ENCODE measurements at regions not wholly inside any gene's neighbourhood (a gene's known extent, or its start where the extent isn't known, plus 50 kb on each side); places are given as distances from the start of the nearest gene placed in this dataset.

DNA sequence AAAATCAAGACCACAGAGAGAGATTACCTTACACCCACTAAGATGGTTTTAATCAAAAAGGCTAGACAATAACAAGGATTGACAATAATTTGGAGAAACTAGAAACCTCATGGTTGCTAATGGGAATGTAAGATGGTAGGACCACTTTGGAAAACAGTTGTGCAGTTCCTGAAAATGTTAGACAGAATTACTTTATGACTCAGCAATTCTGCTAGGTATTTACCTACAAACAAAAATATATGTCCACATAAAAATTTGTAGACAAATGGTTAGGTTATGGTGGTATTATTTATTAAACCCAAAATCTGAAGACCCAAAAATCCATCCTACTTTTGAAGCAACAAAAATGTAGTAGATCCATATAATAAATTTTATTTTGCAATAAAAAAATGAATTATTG, 1027.0 kb upstream of the ADGRL3 start:
- Mint-ChIP-seq H3K4me3 (no peak overlapping the region), H3K4me1 (ENCODE audit: low read depth in 2 of 2) (no peaks in the 10 kb centered on the region), H3K27ac (no peak overlapping the region), H3K27me3 (no peaks in the 10 kb centered on the region), H3K9me3 (peaks cover 8 to 22% of the 10 kb centered on the region in 2 donors), H3K36me3 (ENCODE audit: insufficient read depth) (peaks cover 3% of the 10 kb centered on the region)
- ATAC-seq (replicated peaks) (no peak), DNase-seq (no peak)

DNA sequence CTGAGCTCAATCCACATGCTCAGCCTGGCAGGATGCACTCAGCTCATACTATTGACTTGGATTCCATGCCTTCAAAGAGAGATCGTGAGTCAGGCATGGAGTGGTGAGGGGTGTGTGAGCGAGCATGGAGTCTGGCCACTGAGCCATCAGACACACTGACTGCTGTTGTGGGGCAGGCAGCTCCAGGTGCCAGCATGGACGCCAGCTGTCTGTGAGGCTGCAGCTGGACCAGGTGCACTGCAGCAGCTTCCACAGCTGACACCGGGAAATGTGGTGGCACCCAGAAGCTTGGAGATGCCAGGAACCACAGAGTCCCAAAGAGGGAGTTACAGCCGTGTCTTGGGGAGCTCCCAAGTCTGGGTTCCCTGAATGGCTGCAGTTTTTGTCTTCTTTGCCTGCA, 1026.4 kb upstream of the ADGRL3 start:
- H3K9me3 Mint-ChIP-seq = peaks cover 8 to 22% of the 10 kb centered on the region in 2 donors
- no peaks in the 10 kb centered on the region for H3K4me1 Mint-ChIP-seq (ENCODE audit: low read depth in 2 of 2)
- no peak for DNase-seq
- no peak for ATAC-seq (replicated peaks)
- no peak overlapping the region for H3K27ac Mint-ChIP-seq
- H3K27me3 Mint-ChIP-seq = no peaks in the 10 kb centered on the region
- no peak overlapping the region for H3K4me3 Mint-ChIP-seq
- peaks cover 3% of the 10 kb centered on the region for H3K36me3 Mint-ChIP-seq (ENCODE audit: insufficient read depth)

DNA sequence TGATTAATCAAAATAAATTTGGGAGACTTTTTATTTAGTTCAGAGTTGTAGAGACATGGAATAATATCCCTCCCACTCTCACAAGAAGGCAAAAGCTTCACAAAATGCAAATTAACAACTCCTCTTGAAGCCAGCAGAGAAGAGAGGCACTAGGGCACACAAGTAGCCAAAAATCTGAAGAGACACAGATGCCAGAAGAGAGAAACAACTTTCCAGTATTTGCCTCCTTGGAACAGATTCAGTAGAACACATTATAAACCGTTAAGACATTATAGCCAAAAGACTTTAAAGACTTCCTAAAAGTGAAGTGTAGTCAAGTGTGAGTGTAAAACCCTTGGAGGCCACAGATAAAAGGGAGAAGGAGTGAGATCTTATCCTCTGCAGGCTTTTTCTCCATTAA, 1024.9 kb upstream of the ADGRL3 start:
- Mint-ChIP-seq H3K9me3 (peaks cover 8 to 22% of the 10 kb centered on the region in 2 donors), H3K36me3 (ENCODE audit: insufficient read depth) (peaks cover 3% of the 10 kb centered on the region), H3K27ac (no peak overlapping the region)

DNA sequence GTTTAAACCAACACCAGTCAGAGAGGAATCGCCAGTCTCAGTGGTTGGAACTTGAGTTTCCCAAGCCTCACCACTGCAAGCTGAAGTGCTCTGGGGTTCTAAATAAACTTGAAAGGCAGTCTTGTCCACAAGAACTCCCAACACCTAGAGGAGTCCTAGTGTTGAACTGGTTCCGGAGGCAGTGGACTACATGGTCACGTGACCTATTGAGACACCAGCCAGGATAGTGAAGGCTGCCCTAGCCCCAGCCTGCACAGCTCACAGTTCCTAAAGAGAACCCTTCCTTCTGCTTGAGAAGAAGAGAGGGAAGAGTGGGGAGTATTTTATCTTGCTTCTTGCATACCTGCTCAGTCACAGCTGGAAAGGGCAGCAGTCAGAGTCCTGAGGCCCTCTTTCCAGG, 1012.7 kb upstream of the ADGRL3 start:
- H3K4me1 Mint-ChIP-seq (ENCODE audit: low read depth in 2 of 2) = no peaks in the 10 kb centered on the region
- H3K27me3 Mint-ChIP-seq = no peaks in the 10 kb centered on the region
- H3K27ac Mint-ChIP-seq = no peak overlapping the region
- DNase-seq = no peak
- H3K9me3 Mint-ChIP-seq = peaks cover 6 to 28% of the 10 kb centered on the region in 2 donors
- H3K4me3 Mint-ChIP-seq = no peak overlapping the region
- ATAC-seq (replicated peaks) = no peak
- no peaks in the 10 kb centered on the region for H3K36me3 Mint-ChIP-seq (ENCODE audit: insufficient read depth)

More for the DNA sequence above, 1024.9 kb upstream of the ADGRL3 start:
- Mint-ChIP-seq H3K27me3 (no peaks in the 10 kb centered on the region), H3K4me3 (no peak overlapping the region), H3K4me1 (ENCODE audit: low read depth in 2 of 2) (no peaks in the 10 kb centered on the region)
- ATAC-seq (replicated peaks) (no peak), DNase-seq (no peak)

DNA sequence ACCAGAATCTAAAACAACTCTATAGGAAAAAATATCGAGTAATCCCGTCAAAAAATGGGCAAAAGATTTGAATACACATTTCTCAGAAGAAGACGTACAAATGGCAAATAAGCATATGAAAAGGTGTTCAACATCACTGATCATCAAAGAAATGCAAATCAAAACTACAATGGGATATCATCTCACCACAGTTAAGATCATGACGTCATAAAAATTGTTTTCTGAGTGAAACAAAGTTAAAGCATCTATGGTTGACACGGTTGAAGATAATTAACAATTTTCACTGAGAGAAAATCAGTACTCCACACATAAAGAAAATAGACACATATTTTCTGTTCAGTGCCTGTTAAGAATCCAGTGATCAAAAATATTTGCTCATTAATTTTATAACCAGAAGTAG, 1010.8 kb upstream of the ADGRL3 start:
- H3K4me1 Mint-ChIP-seq (ENCODE audit: low read depth in 2 of 2) = no peaks in the 10 kb centered on the region
- H3K27ac Mint-ChIP-seq = no peak overlapping the region
- no peaks in the 10 kb centered on the region for H3K27me3 Mint-ChIP-seq
- no peaks in the 10 kb centered on the region for H3K36me3 Mint-ChIP-seq (ENCODE audit: insufficient read depth)
- no peak overlapping the region for H3K4me3 Mint-ChIP-seq
- ATAC-seq (replicated peaks) (no peak), DNase-seq (no peak)
- H3K9me3 Mint-ChIP-seq = peaks cover 4 to 22% of the 10 kb centered on the region in 2 donors

DNA sequence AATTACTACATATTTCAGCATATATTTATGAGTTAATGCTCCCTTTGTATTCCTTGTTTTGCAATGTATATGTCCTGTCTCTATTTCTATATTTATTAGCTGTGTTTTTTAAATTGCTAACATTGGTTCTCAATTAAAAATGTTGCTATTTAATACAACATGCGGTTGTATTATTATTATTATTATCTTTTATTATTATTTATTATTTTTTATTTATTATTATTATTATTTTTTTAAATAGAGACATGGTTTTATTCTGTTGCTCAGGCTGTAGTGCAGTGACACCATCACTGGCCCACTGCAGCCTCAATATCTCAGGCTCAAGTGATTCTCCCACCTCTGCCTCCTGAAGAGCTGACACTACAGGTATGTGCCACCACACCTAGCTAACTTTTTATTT, 1005.9 kb upstream of the ADGRL3 start:
- Mint-ChIP-seq H3K9me3 (peaks cover 0 to 12% of the 10 kb centered on the region in 2 donors), H3K4me3 (no peak overlapping the region), H3K4me1 (ENCODE audit: low read depth in 2 of 2) (no peaks in the 10 kb centered on the region), H3K36me3 (ENCODE audit: insufficient read depth) (no peaks in the 10 kb centered on the region), H3K27me3 (no peaks in the 10 kb centered on the region), H3K27ac (no peak overlapping the region)
- DNase-seq (no peak), ATAC-seq (replicated peaks) (no peak)

DNA sequence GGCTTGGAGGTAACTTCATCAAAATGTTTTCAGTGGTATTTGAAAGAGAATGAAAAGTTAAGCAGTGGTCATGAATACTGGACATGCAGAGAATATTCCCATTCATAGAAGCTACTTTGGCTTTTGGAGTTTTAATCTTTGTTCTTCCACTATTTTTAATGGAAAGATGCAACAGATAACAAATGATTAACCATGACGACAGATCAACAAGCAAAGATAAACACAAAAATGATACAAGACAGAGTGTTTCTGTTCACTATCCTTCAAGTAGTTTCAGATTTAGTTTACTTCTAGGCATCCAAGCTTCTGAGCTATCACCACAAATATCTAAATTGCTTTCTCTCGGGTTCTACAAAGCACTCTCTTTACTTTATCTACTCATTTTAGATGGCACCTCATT, 1004.9 kb upstream of the ADGRL3 start:
- H3K4me1 Mint-ChIP-seq (ENCODE audit: low read depth in 2 of 2) = no peaks in the 10 kb centered on the region
- H3K27ac Mint-ChIP-seq = no peak overlapping the region
- DNase-seq (no peak), ATAC-seq (replicated peaks) (no peak)
- no peak overlapping the region for H3K4me3 Mint-ChIP-seq
- H3K9me3 Mint-ChIP-seq = peaks cover 0 to 11% of the 10 kb centered on the region in 2 donors
- no peaks in the 10 kb centered on the region for H3K36me3 Mint-ChIP-seq (ENCODE audit: insufficient read depth)
- no peaks in the 10 kb centered on the region for H3K27me3 Mint-ChIP-seq

DNA sequence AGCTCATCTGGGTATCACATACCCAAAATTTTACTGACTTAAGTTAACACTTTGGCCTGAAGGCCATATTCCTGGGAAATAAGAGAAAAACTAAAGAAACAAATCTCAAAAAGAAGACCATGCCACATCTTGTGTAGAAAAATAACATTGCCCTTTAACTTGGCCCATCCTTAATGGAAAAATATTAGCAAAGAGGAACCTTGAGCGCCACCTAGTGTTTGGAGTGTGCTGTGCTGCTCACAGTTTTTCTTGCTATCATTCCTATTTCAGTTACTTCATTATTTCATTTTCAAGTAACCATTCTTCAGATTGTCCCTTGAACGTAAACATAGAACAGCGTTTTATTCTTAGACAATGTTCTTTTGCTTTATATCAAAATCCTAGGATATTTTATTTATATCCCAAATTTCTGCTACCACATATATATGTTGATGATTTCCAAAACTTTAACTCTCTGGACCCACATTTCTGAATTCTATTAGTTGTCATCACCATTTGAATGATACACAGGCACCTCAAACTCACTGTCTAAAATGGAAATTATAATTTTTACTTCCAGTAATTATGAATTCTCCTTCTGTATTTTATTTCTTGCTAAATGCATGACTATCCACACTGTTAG, 999.0 kb upstream of the ADGRL3 start:
- Mint-ChIP-seq H3K27ac (no peak overlapping the region), H3K27me3 (no peaks in the 10 kb centered on the region), H3K4me1 (ENCODE audit: low read depth in 2 of 2) (no peaks in the 10 kb centered on the region), H3K36me3 (ENCODE audit: insufficient read depth) (no peaks in the 10 kb centered on the region), H3K9me3 (peaks cover 3 to 7% of the 10 kb centered on the region in 2 donors), H3K4me3 (no peak overlapping the region)
- no peak for ATAC-seq (replicated peaks)
- DNase-seq = no peak

DNA sequence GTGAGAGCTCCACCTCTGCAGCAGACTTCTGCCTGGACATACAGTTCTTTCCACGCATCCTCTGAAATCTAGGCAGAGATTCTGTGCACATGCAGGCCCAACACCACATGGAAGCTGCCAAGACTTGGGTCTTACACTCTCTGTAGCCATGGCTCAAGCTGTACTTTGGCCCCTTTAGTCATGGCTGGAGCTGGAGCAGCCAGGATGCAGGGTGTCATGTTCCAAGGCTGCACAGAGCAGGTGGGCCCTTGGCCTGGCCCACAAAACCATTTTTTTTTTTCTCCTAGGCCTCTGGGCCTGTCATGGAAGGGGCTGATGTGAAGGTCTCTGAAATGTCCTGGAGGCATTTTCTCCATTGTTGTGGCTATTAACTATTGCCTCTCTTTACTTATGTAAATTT, 990.5 kb upstream of the ADGRL3 start:
- no peaks in the 10 kb centered on the region for H3K36me3 Mint-ChIP-seq (ENCODE audit: insufficient read depth)
- peaks cover 14 to 17% of the 10 kb centered on the region in 2 donors for H3K9me3 Mint-ChIP-seq
- no peak overlapping the region for H3K27ac Mint-ChIP-seq
- ATAC-seq (replicated peaks) (no peak), DNase-seq (no peak)
- H3K27me3 Mint-ChIP-seq = no peaks in the 10 kb centered on the region
- no peaks in the 10 kb centered on the region for H3K4me1 Mint-ChIP-seq (ENCODE audit: low read depth in 2 of 2)
- H3K4me3 Mint-ChIP-seq = no peak overlapping the region

DNA sequence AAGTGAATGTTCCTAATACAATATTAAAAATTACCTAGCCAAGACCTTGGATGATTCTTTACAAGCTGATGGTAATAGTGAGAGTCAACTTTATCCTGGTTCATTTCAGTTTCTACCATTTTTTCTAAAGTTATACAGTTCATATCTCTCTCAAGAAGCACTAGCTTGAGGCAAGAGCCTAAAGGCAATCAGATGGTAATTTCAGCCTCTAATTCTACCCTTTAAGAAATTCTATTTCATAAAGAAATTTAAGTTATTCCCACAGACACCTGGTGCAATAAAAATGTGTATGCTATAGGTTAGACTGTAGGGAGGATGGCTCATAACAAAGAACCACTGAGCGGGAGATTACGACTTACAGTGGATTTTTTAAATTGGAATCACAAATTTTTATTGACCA, 984.2 kb upstream of the ADGRL3 start:
- Mint-ChIP-seq H3K4me1 (ENCODE audit: low read depth in 2 of 2) (no peaks in the 10 kb centered on the region), H3K27ac (no peak overlapping the region), H3K4me3 (no peak overlapping the region), H3K27me3 (no peaks in the 10 kb centered on the region), H3K9me3 (peaks cover under 1 to 6% of the 10 kb centered on the region in 2 donors), H3K36me3 (ENCODE audit: insufficient read depth) (no peaks in the 10 kb centered on the region)
- ATAC-seq (replicated peaks) = no peak
- no peak for DNase-seq

DNA sequence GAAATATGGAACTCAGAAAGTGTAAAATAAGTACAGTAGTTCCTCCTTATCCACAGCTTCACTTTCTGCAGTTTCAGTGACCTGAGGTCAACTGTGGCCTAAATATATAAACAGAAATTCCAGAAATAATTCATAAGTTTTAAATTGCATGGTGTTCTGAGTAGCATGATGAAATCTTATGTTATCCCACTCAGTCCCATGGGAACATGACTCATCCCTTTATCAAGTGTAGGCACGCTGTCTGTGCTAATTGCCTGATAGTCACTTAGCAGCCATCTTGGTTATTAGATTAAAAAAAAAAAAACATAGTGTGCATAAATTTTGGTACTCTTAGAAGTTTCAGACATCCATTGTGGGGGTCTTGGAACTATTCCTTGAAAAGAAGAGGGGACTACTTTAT, 983.4 kb upstream of the ADGRL3 start:
- DNase-seq = no peak
- Mint-ChIP-seq H3K4me3 (no peak overlapping the region), H3K4me1 (ENCODE audit: low read depth in 2 of 2) (no peaks in the 10 kb centered on the region), H3K27ac (no peak overlapping the region), H3K36me3 (ENCODE audit: insufficient read depth) (no peaks in the 10 kb centered on the region), H3K9me3 (peaks cover 0 to 6% of the 10 kb centered on the region in 2 donors), H3K27me3 (no peaks in the 10 kb centered on the region)
- ATAC-seq (replicated peaks) = no peak

DNA sequence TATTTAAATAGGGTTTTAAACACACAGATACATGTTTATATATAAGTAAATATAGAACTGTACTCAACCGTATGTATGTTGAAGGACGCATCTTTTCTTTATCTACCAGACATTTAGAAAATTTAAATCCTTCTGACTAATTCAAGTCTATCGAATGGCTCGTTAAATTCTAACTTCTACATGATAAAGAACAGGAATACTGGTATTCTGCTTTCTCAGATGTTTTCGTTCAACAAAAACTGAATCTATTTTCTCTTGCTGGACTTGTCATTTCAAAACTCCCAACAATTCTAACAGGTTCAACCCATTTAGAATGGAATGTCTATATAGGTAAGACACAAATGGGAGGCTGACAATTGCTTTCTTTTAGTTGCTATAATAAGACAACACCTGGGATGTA, 978.3 kb upstream of the ADGRL3 start:
- DNase-seq (no peak), ATAC-seq (replicated peaks) (no peak)
- H3K9me3 Mint-ChIP-seq = peaks cover 8 to 9% of the 10 kb centered on the region in 2 donors
- no peak overlapping the region for H3K4me3 Mint-ChIP-seq
- H3K36me3 Mint-ChIP-seq (ENCODE audit: insufficient read depth) = no peaks in the 10 kb centered on the region
- no peaks in the 10 kb centered on the region for H3K4me1 Mint-ChIP-seq (ENCODE audit: low read depth in 2 of 2)
- H3K27me3 Mint-ChIP-seq = no peaks in the 10 kb centered on the region
- H3K27ac Mint-ChIP-seq = no peak overlapping the region

DNA sequence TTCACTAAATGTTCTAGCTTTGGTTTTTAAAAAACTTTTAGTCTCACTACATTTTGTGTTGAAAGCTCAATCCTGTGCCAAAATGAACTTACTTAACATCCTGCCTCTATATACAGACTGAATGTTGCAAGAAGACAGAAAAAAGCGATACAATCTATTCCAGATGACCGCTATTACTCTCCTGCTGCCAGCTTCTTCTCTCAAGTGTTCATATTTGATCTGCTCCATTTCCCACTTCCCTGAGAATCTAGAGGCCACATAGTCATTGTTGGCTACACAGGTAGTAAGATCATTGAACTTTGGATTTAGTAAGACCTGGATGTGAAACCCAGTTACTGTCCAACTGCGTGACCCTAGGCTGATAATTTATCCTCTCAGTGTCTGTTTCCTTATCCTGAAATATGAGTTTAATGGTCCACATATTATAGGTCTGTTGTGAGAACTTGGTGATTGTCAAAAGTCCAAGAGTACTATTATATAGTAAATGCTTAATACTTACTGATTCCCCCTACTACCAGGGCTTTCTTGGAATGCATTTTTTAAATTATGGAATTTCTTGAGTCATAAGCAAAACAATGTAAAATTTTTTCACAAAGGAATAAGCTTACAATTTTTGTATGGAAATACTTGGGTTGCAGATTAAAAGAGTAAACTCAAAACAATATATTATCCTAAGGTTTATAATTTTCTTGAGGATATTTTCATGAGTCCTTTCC, 976.8 kb upstream of the ADGRL3 start:
- Mint-ChIP-seq H3K27ac (no peak overlapping the region), H3K27me3 (no peaks in the 10 kb centered on the region), H3K36me3 (ENCODE audit: insufficient read depth) (no peaks in the 10 kb centered on the region), H3K4me3 (no peak overlapping the region), H3K4me1 (ENCODE audit: low read depth in 2 of 2) (no peaks in the 10 kb centered on the region), H3K9me3 (peaks cover 8 to 9% of the 10 kb centered on the region in 2 donors)
- no peak for ATAC-seq (replicated peaks)
- no peak for DNase-seq

DNA sequence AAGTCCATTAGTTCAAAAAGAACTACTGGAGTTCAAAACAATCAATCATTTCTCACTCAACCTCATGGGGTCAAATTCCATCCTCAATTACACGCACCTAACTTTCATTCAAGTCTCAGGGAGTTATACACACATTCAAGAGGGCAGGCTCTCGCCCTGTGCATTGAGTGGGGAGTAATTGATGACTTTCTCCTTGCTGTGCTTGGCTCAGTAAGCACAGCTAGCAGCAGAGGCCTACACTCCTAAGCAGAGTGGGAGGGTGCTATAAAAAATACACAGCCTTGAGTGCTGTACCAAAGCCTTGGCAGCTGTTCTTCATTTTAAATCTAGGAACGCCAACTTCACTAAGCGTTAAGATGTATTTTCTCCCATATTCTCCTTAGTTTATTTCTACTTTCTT, 958.3 kb upstream of the ADGRL3 start:
- Mint-ChIP-seq H3K4me3 (no peak overlapping the region), H3K9me3 (peaks cover 13 to 15% of the 10 kb centered on the region in 2 donors), H3K36me3 (ENCODE audit: insufficient read depth) (no peaks in the 10 kb centered on the region), H3K27ac (no peak overlapping the region), H3K27me3 (no peaks in the 10 kb centered on the region), H3K4me1 (ENCODE audit: low read depth in 2 of 2) (no peaks in the 10 kb centered on the region)
- DNase-seq (no peak), ATAC-seq (replicated peaks) (no peak)
